OCI-LY3 (cell line): ENCODE measurements at regions not wholly inside any gene's neighbourhood (a gene's known extent, or its start where the extent isn't known, plus 50 kb on each side); places are given as distances from the start of the nearest gene placed in this dataset.

Experiments used
- H2AFZ ChIP-seq: fragments of 200-600, 300-600 bp; shearing (Covaris generic); 2 replicates; pipeline ENCODE4 v1.6.0; 2014; ENCODE audit warnings: antibody characterized with exemption, low read depth, low read length
- H3K27ac ChIP-seq: fragments of 200-600, 300-600 bp; sonication (generic); 2 replicates; pipeline ENCODE4 v1.5.1; 2014; ENCODE audit warnings: mild to moderate bottlenecking, low read length, moderate library complexity, mixed read lengths
- H3K27me3 ChIP-seq: fragments of 200-600, 300-600 bp; sonication (generic); 2 replicates; pipeline ENCODE4 v1.6.1; 2014; ENCODE audit warnings: low read depth, low read length, mixed read lengths
- H3K36me3 ChIP-seq: fragments of 200-600, 300-600 bp; sonication (generic); replicated peaks from 2 replicates; pipeline ENCODE3; 2014; ENCODE audit warnings: low read depth, low read length, mixed read lengths
- H3K4me1 ChIP-seq: fragments of 300-600, 200-600 bp; sonication (generic); 2 replicates; pipeline ENCODE4 v1.6.1; 2014; ENCODE audit warnings: low read length, mixed read lengths
- H3K4me2 ChIP-seq: fragments of 200-600, 300-600 bp; sonication (generic); 2 replicates; pipeline ENCODE4 v1.6.1; 2014; ENCODE audit warnings: low read length, mixed read lengths
- H3K4me3 ChIP-seq: fragments of 300-600, 200-600 bp; sonication (generic); 2 replicates; pipeline ENCODE4 v1.5.1; 2014; ENCODE audit warnings: antibody characterized with exemption, mild to moderate bottlenecking, low read length, moderate library complexity
- H3K79me2 ChIP-seq: fragments of 300-600, 200-600 bp; shearing (Covaris generic); 2 replicates; pipeline ENCODE4 v1.6.1; 2014; ENCODE audit warnings: mild to moderate bottlenecking, low read length, mixed read lengths
- H3K9ac ChIP-seq: fragments of 300-600, 200-600 bp; shearing (Covaris generic); 2 replicates; pipeline ENCODE4 v1.6.0; 2014; ENCODE audit warnings: mild to moderate bottlenecking, low read length, moderate library complexity
- H3K9me3 ChIP-seq: fragments of 200-600, 300-600 bp; shearing (Covaris generic); 2 replicates; pipeline ENCODE4 v1.6.1; 2014; ENCODE audit warnings: low read length, mixed read lengths; ENCODE audit not compliant: insufficient read depth
- H4K20me1 ChIP-seq: fragments of 200-600, 300-600 bp; sonication (generic); 2 replicates; pipeline ENCODE4 v1.6.1; 2016; ENCODE audit warnings: low read length, mixed read lengths; ENCODE audit not compliant: insufficient read depth
- EZH2phosphoT487 ChIP-seq: fragments of 200-600 bp; shearing (Covaris generic); IDR thresholded peaks from 2 replicates; pipeline ENCODE4 v1.6.1; 2018; ENCODE audit warnings: antibody characterized with exemption, mixed run types, low read depth
- TF ChIP-seq, protein P1 (sequence below): fragments of 200-600, 300-600 bp; sonication (generic); IDR thresholded peaks from 2 replicates; pipeline ENCODE4 v1.5.1; 2014; ENCODE audit warnings: antibody characterized with exemption, low read length, low read depth

DNA sequence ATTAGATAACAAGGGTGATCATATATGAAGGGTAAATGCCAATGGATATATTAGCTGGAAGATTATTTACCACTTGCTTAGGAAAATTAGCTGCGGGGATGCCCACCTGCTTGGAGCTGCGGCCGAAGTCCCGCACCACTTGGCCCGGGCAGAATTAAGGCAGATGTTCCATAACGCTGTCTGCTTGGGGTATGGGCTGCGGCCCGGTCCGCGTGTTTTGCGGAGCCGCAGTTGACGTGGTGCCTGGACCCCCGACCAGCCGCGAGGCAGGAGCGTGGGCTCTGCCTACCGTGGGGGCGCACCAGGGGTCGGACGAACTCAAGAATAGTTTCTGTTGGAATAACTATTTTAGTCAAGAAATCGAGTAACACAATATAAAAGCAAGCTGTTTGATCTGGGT lies 235.2 kb downstream of the CPXCR1 start:
- H3K4me2 ChIP-seq = no peak overlapping the region
- H3K79me2 ChIP-seq = no peaks in the 10 kb centered on the region
- H3K27me3 ChIP-seq = no peaks in the 10 kb centered on the region
- no peaks in the 10 kb centered on the region for H3K36me3 ChIP-seq
- no peaks in the 10 kb centered on the region for H3K9me3 ChIP-seq
- TF ChIP-seq, protein P1, sequence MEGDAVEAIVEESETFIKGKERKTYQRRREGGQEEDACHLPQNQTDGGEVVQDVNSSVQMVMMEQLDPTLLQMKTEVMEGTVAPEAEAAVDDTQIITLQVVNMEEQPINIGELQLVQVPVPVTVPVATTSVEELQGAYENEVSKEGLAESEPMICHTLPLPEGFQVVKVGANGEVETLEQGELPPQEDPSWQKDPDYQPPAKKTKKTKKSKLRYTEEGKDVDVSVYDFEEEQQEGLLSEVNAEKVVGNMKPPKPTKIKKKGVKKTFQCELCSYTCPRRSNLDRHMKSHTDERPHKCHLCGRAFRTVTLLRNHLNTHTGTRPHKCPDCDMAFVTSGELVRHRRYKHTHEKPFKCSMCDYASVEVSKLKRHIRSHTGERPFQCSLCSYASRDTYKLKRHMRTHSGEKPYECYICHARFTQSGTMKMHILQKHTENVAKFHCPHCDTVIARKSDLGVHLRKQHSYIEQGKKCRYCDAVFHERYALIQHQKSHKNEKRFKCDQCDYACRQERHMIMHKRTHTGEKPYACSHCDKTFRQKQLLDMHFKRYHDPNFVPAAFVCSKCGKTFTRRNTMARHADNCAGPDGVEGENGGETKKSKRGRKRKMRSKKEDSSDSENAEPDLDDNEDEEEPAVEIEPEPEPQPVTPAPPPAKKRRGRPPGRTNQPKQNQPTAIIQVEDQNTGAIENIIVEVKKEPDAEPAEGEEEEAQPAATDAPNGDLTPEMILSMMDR = no peak
- no peak for TF ChIP-seq EZH2phosphoT487
- H3K9ac ChIP-seq = no peak overlapping the region
- H3K4me1 ChIP-seq = no peaks in the 10 kb centered on the region
- no peak overlapping the region for H3K27ac ChIP-seq
- no peaks in the 10 kb centered on the region for H4K20me1 ChIP-seq
- H2AFZ ChIP-seq = no peak overlapping the region
- H3K4me3 ChIP-seq = no peak overlapping the region

DNA sequence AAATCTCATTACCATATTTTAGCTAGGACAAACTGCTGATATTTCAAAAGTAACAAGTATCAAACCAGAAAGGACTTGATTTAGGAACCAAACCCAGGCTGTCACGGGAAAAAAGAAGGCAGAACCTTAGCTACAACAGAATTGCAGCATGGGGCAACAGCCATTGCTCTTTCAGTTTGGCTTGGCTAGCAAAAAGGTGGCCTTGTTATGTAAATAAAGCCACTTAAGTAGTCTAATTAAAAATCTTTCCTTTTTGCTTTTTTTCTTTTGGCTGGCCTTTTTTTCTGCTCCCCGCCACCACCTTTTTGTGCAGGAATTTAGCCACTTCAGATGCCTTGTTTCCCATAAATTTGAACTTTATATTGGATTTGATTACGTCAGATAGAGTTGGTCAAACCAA lies 235.9 kb downstream of the CPXCR1 start:
- no peak for TF ChIP-seq EZH2phosphoT487
- TF ChIP-seq, protein P1 = no peak
- H4K20me1 ChIP-seq = no peaks in the 10 kb centered on the region
- H3K9ac ChIP-seq = no peak overlapping the region
- no peak overlapping the region for H3K4me2 ChIP-seq
- H2AFZ ChIP-seq = no peak overlapping the region
- H3K4me1 ChIP-seq = no peaks in the 10 kb centered on the region
- H3K27me3 ChIP-seq = no peaks in the 10 kb centered on the region
- H3K9me3 ChIP-seq = no peaks in the 10 kb centered on the region
- H3K4me3 ChIP-seq = no peak overlapping the region
- no peak overlapping the region for H3K27ac ChIP-seq
- no peaks in the 10 kb centered on the region for H3K36me3 ChIP-seq
- H3K79me2 ChIP-seq = no peaks in the 10 kb centered on the region

DNA sequence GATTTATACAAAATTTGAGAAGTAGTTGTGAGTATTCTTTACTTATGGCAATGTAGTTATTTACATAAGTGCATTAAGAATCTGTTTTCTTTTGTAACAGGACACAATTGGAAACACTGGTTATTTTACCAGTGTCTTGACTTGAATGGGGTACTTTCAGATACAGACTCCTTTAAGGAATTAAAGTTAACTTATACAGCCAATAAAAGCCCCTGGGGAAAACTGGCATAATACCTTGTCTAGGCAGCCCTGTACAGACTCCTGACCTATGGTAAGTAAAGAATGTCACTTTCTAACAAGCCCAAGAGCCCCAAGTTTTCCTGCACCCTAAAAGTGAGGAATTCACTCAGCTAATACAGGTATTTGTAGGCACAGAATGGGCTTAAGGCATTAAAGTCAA lies 241.8 kb downstream of the CPXCR1 start:
- Histone ChIP-seq H3K9me3 (no peaks in the 10 kb centered on the region), H3K36me3 (no peaks in the 10 kb centered on the region), H3K9ac (no peak overlapping the region), H3K27ac (no peak overlapping the region), H3K27me3 (no peaks in the 10 kb centered on the region), H2AFZ (no peak overlapping the region), H3K79me2 (no peaks in the 10 kb centered on the region), H3K4me2 (no peak overlapping the region), H3K4me1 (no peaks in the 10 kb centered on the region), H4K20me1 (no peaks in the 10 kb centered on the region), H3K4me3 (no peak overlapping the region)
- TF ChIP-seq, protein P1 = no peak
- TF ChIP-seq EZH2phosphoT487 = no peak

DNA sequence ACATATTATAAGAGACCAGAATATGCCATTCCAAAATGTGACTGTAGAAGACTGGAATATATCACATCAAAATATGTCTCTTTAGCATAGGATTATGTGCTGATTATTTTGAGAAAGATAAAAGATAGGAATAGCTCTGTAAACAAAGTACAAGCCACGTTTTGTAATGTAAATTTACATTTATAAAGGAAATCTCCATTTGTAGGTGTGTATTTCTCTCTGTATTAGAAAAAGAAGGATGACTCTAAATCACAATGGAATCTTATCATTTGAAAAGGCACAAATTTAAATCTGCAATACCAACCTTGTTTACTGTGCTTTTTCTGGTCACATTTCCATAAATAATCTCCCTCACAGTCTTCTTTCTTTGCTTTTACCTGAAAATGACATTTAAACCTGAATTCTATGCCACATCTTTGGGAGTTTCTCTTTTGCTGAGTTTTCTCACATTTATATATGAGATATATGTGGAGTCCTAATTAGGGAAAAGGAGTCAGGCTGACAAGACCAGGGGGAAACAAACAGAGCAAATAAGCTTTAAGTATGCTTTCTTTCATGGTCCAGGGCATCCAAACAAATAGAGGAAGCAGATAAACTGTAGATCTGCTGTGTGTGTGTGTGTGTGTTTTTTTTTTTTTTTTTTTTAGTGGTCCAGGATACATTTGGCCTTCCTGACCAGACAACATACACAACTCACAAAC lies 244.0 kb downstream of the CPXCR1 start:
- Histone ChIP-seq H3K4me2 (no peak overlapping the region), H3K9me3 (no peaks in the 10 kb centered on the region), H3K79me2 (no peaks in the 10 kb centered on the region), H3K4me1 (no peaks in the 10 kb centered on the region), H3K27ac (no peak overlapping the region), H4K20me1 (no peaks in the 10 kb centered on the region), H3K36me3 (no peaks in the 10 kb centered on the region), H3K4me3 (no peak overlapping the region), H2AFZ (no peak overlapping the region), H3K9ac (no peak overlapping the region), H3K27me3 (no peaks in the 10 kb centered on the region)
- TF ChIP-seq, protein P1 = no peak
- no peak for TF ChIP-seq EZH2phosphoT487
